K562 (cell line): ENCODE measurements at regions not wholly inside any gene's neighbourhood (a gene's known extent, or its start where the extent isn't known, plus 50 kb on each side); places are given as distances from the start of the nearest gene placed in this dataset.

Source experiments
- ATAC-seq: fragments of 200-7000 bp; cut with Tn5 transposase; 3 replicates; pipeline ENCODE4 v1.9.1; 2020; ENCODE audit warnings: moderate library complexity
- BruUV-seq: library from RNA; stranded (reverse); fragments of 400-500 nt; replicated peaks from 2 replicates; lab custom pipeline; 2021; lab: Mats Ljungman, UMichigan
- CTCF ChIA-PET: fragments of 300-600 bp; formaldehyde crosslinking; extraction: SDS; loops from one replicate; lab custom pipeline; 2021; ENCODE audit warnings: low intra/inter-chr PET ratio; lab: Yijun Ruan, JAX
- POLR2A ChIA-PET: fragments of 300-600, 350-650 bp; sonication (Branson Sonifier 250); formaldehyde crosslinking; extraction: SDS; loops from one replicate; lab custom pipeline; 2021; ENCODE audit warnings: antibody characterized with exemption, inconsistent platforms; lab: Yijun Ruan, JAX
- DNase-seq, 4 experiments: peaks; one replicate each; pipeline versions ENCODE4 v3.0.0 to v3.0.0-alpha.2; 2011 to 2018; ENCODE audit warnings: low spot score in 3 of 4, mixed read lengths in 3 of 4; ENCODE audit errors: extremely low read depth in 1 of 4
- FAIRE-seq: peaks from 2 replicates; lab custom pipeline; 2011; peaks lifted over from hg19 to GRCh38; lab: Jason Lieb, UNC
- H2AFZ ChIP-seq: 2 replicates; pipeline ENCODE4 v1.6.0; 2011; ENCODE audit warnings: low read depth, low read length, control low read depth, inconsistent platforms
- H3K27ac ChIP-seq: fragments of 200-600 bp; 3 replicates; pipeline ENCODE4 v1.8.0; 2011; ENCODE audit warnings: low read depth, mild to moderate bottlenecking, control low read depth, inconsistent platforms, low read length, moderate library complexity, mixed read lengths; ENCODE audit errors: extremely low read depth
- H3K27me3 ChIP-seq, 2 experiments: fragments of 300-600 bp in 1 of 2; 2 replicates in 1 of 2; 3 replicates in 1 of 2; pipeline versions ENCODE4 v1.6.0 to v1.8.0; 2011; ENCODE audit warnings: inconsistent platforms in 2 of 2, low read length in 2 of 2, mild to moderate bottlenecking in 1 of 2, mixed read lengths in 1 of 2, moderate library complexity in 1 of 2; ENCODE audit not compliant: control insufficient read depth in 2 of 2, insufficient read depth in 2 of 2
- H3K36me3 ChIP-seq: fragments of 300-600 bp; 3 replicates; pipeline ENCODE4 v1.8.0; 2011; ENCODE audit warnings: mild to moderate bottlenecking, low read length, inconsistent platforms; ENCODE audit not compliant: control insufficient read depth, insufficient read depth
- H3K4me1 ChIP-seq, 2 experiments: fragments of 200-600 bp in 1 of 2; replicated peaks in 1 of 2; 2 replicates in 1 of 2; 3 replicates in 1 of 2; pipeline versions ENCODE4 v1.5.1 to v1.8.0; 2011; ENCODE audit warnings: inconsistent platforms in 2 of 2, low read length in 2 of 2, mild to moderate bottlenecking in 1 of 2, mixed read lengths in 1 of 2, moderate library complexity in 1 of 2; ENCODE audit not compliant: control insufficient read depth in 2 of 2, insufficient read depth in 2 of 2
- H3K4me2 ChIP-seq: 2 replicates; pipeline ENCODE4 v1.6.1; 2011; ENCODE audit warnings: low read length, control low read depth, inconsistent platforms, mixed read lengths; ENCODE audit not compliant: insufficient read depth
- H3K4me3 ChIP-seq: fragments of 200-600 bp; sonication (generic), shearing (Covaris generic); 2 replicates; pipeline ENCODE4 v1.5.1; 2016; ENCODE audit warnings: control low read depth, inconsistent platforms
- H3K79me2 ChIP-seq: fragments of 200-600 bp; 3 replicates; pipeline ENCODE4 v1.8.0; 2011; ENCODE audit warnings: low read length, inconsistent platforms; ENCODE audit not compliant: control insufficient read depth, insufficient read depth
- H3K9ac ChIP-seq, 2 experiments: 2 replicates each; pipeline versions ENCODE4 v1.6.0 to v1.6.1; 2011; ENCODE audit warnings: low read depth in 2 of 2, low read length in 2 of 2, control low read depth in 1 of 2, inconsistent platforms in 1 of 2, mild to moderate bottlenecking in 1 of 2, mixed read lengths in 1 of 2; ENCODE audit not compliant: insufficient read depth in 1 of 2
- H3K9me1 ChIP-seq: one replicate; pipeline ENCODE4 v1.6.0; 2011; ENCODE audit warnings: inconsistent platforms, mild to moderate bottlenecking, low read length, moderate library complexity; ENCODE audit not compliant: control insufficient read depth, insufficient read depth
- H3K9me3 ChIP-seq: replicated peaks from 2 replicates; pipeline ENCODE4 v1.5.1; 2011; ENCODE audit warnings: low read depth, low read length, inconsistent platforms; ENCODE audit not compliant: control insufficient read depth, insufficient read depth
- H4K20me1 ChIP-seq: replicated peaks from 2 replicates; pipeline ENCODE4 v1.6.1; 2011; ENCODE audit warnings: low read length, inconsistent platforms, mixed read lengths; ENCODE audit not compliant: control insufficient read depth, insufficient read depth
- BMI1 ChIP-seq: fragments of 150-350 bp; IDR thresholded peaks from 2 replicates; pipeline ENCODE4 v1.6.1; 2014; ENCODE audit warnings: low read length
- CBFA2T2 ChIP-seq: fragments of 450-650 bp; conservative IDR thresholded peaks from 2 replicates; pipeline ENCODE4 v1.6.1; 2017; ENCODE audit warnings: mild to moderate bottlenecking
- ETV6 ChIP-seq, 3 experiments: fragments of 150-350 bp in 1 of 3; sonication (generic) in 1 of 3; formaldehyde crosslinking in 1 of 3; IDR thresholded peaks; 2 replicates each; pipeline versions ENCODE4 v1.6.1 to v1.8.0; 2014 to 2022; ENCODE audit warnings: borderline replicate concordance in 2 of 3, low read depth in 2 of 3, antibody characterized with exemption in 1 of 3, low read length in 1 of 3, mild to moderate bottlenecking in 1 of 3, missing genetic modification reagents in 1 of 3
- FUS ChIP-seq: fragments of 200-400 bp; formaldehyde crosslinking; optimal IDR thresholded peaks from 2 replicates; pipeline ENCODE3; 2017; ENCODE audit warnings: low read depth, low read length
- MAFG ChIP-seq: fragments of 450-650 bp; conservative IDR thresholded peaks from 2 replicates; pipeline ENCODE4 v1.6.1; 2016; ENCODE audit warnings: missing genetic modification characterization, missing compliant biosample characterization
- NFIX ChIP-seq: fragments of 250-450 bp; sonication (Bioruptor Pico); IDR thresholded peaks from 2 replicates; pipeline ENCODE4 v1.4.0; 2020; ENCODE audit warnings: low read depth, mild to moderate bottlenecking, moderate library complexity
- POU5F1 ChIP-seq: fragments of 150-350 bp; IDR thresholded peaks from 2 replicates; pipeline ENCODE4 v1.6.1; 2014; ENCODE audit warnings: borderline replicate concordance, low read length, low read depth, mild to moderate bottlenecking; ENCODE audit not compliant: partially characterized antibody
- SIN3A ChIP-seq, 2 experiments: fragments of 150-350 bp in 1 of 2; IDR thresholded peaks; 2 replicates each; pipeline ENCODE4 v1.6.1; 2011 to 2016; ENCODE audit warnings: borderline replicate concordance in 2 of 2, low read depth in 2 of 2, low read length in 2 of 2, mild to moderate bottlenecking in 2 of 2, moderate library complexity in 2 of 2; ENCODE audit not compliant: control insufficient read depth in 1 of 2
- ZFP30 ChIP-seq: fragments of 250-450 bp; sonication (Bioruptor Pico); IDR thresholded peaks from 2 replicates; pipeline ENCODE4 v1.8.0; 2022; ENCODE audit warnings: moderate library complexity, mild to moderate bottlenecking, inconsistent platforms, borderline replicate concordance
- ZNF24 ChIP-seq: fragments of 450-650 bp; IDR thresholded peaks from 2 replicates; pipeline ENCODE4 v1.6.1; 2016
- ZNF764 ChIP-seq: fragments of 250-450 bp; sonication (Bioruptor Pico); IDR thresholded peaks from 2 replicates; pipeline ENCODE4 v1.4.0; 2020; ENCODE audit warnings: low read depth, mild to moderate bottlenecking, moderate library complexity
- ZNF766 ChIP-seq: fragments of 200-800 bp; sonication (Bioruptor generic); conservative IDR thresholded peaks from 2 replicates; pipeline ENCODE4 v1.6.1; 2016; ENCODE audit warnings: missing genetic modification characterization, missing compliant biosample characterization
- WGBS: fragments of 100-300 bp; shearing (Covaris generic); methylation state at CpG from one replicate; pipeline ENCODE4 v1.1.6; 2016; ENCODE audit warnings: low coverage, mixed read lengths; ENCODE audit not compliant: insufficient coverage; ENCODE audit errors: missing lambda C conversion rate; 5-methylcytosine and 5-hydroxymethylcytosine counted together
- in situ Hi-C: fragments of 300-500 bp; cut with MboI; formaldehyde crosslinking; loops from 4 replicates; pipeline ENCODE4 v1.15.0; 2018; ENCODE audit warnings: inconsistent platforms, mixed read lengths
- intact Hi-C: fragments of 100-400 bp; cut with micrococcal nuclease; formaldehyde crosslinking; loops from 2 replicates; pipeline ENCODE4 v1.14.2; 2022
- TF ChIP-seq, protein P1 (sequence below): fragments of 250-450 bp; sonication (Bioruptor Pico); IDR thresholded peaks from 2 replicates; pipeline ENCODE4 v1.5.0; 2021; ENCODE audit warnings: mild to moderate bottlenecking, borderline replicate concordance

DNA sequence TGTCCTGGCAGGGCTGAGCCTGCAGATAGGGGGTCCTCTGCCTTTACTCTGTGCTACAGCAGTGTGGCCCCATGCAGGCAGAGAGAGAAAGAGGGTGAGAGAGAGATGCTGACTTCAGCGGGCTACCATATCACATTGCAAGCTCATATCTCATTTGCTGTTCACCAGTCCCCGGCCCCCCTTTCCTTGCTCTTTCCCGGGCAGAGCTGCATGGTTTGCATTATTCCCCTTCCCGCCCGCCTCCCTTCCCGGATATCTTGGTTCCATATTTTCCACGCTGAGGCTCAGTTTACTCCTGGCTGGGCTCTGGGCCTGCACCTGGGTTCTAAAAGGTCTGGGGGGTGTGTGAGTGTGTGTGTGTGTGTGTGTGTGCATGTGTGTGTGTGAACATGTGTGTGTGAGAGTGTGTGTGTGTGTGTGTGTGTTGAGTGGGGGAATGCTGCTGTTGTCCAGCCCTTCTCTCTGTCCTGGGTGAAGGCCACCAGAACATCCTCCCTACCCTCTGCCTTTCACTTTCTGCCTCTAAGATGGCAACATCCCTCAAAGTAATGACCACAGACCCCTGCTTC is 63.5 kb downstream of the PJA1 start:
- POLR2A ChIA-PET: no interaction called here
- Histone ChIP-seq H2AFZ (no peak overlapping the region), H3K4me1 (peaks cover 4 to 7% of the 10 kb centered on the region in 2 experiments; a peak in 3 of 5 replicates), H3K9ac (no peak overlapping the region), H3K79me2 (no peaks in the 10 kb centered on the region), H3K9me3 (no peaks in the 10 kb centered on the region), H3K27me3 (no peaks in the 10 kb centered on the region), H3K27ac (no peak overlapping the region), H3K36me3 (no peaks in the 10 kb centered on the region), H3K4me3 (no peak overlapping the region), H3K9me1 (no peaks in the 10 kb centered on the region), H4K20me1 (no peaks in the 10 kb centered on the region), H3K4me2 (no peak overlapping the region)
- intact Hi-C loops: no loop called here
- FAIRE-seq: no peak
- TF ChIP-seq ZFP30 (CRISPR knock-in tag) (no peak), ZNF764 (CRISPR knock-in tag) (no peak), ZNF766 (CRISPR knock-in tag) (no peak), NFIX (CRISPR knock-in tag) (no peak), BMI1 (no peak), CBFA2T2 (no peak), MAFG (tag) (no peak), POU5F1 (no peak), ETV6 (IDR thresholded peaks at IDR 0.05; ENCODE audit: borderline replicate concordance in 1 of 2, low read depth in 2 of 2, low read length in 1 of 2) (no peak), ETV6 (CRISPR knock-in tag; IDR thresholded peaks at IDR 0.05; ENCODE audit: borderline replicate concordance) (no peak), ZNF24 (no peak), SIN3A (IDR thresholded peaks at IDR 0.05; ENCODE audit: borderline replicate concordance in 2 of 2, control insufficient read depth in 1 of 2, low read depth in 2 of 2, low read length in 2 of 2) (no peak), FUS (no peak)
- TF ChIP-seq, protein P1, sequence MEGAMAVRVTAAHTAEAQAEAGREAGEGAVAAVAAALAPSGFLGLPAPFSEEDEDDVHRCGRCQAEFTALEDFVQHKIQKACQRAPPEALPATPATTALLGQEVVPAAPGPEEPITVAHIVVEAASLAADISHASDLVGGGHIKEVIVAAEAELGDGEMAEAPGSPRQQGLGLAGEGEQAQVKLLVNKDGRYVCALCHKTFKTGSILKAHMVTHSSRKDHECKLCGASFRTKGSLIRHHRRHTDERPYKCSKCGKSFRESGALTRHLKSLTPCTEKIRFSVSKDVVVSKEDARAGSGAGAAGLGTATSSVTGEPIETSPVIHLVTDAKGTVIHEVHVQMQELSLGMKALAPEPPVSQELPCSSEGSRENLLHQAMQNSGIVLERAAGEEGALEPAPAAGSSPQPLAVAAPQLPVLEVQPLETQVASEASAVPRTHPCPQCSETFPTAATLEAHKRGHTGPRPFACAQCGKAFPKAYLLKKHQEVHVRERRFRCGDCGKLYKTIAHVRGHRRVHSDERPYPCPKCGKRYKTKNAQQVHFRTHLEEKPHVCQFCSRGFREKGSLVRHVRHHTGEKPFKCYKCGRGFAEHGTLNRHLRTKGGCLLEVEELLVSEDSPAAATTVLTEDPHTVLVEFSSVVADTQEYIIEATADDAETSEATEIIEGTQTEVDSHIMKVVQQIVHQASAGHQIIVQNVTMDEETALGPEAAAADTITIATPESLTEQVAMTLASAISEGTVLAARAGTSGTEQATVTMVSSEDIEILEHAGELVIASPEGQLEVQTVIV (CRISPR knock-in tag): no peak
- CTCF ChIA-PET: no interaction called here
- ATAC-seq: no peak
- no TSS peak for BruUV-seq
- no peak for DNase-seq
- WGBS: no CpG with 5 or more reads among the region's 7 CpGs
- in situ Hi-C loops: no loop called here
